Parathyroid adenoma (tissue), 2 donors: ENCODE measurements at regions not wholly inside any gene's neighbourhood (a gene's known extent, or its start where the extent isn't known, plus 50 kb on each side); places are given as distances from the start of the nearest gene placed in this dataset.

ENCODE experiments used
- H2AFZ ChIP-seq: fragments of 300-600 bp; sonication (generic); one replicate; pipeline ENCODE4 v1.7.0; 2017; ENCODE audit warnings: antibody characterized with exemption, mild to moderate bottlenecking
- H3K27ac ChIP-seq: fragments of 300-600 bp; sonication (generic); one replicate; pipeline ENCODE4 v1.7.0; 2017
- H3K27me3 ChIP-seq: fragments of 300-600 bp; sonication (generic); one replicate; pipeline ENCODE4 v1.7.0; 2017; ENCODE audit warnings: low read length; ENCODE audit not compliant: control insufficient read depth, insufficient read depth
- H3K36me3 ChIP-seq: fragments of 300-600 bp; sonication (generic); one replicate; pipeline ENCODE4 v1.7.0; 2017; ENCODE audit warnings: low read length; ENCODE audit not compliant: control insufficient read depth, insufficient read depth
- H3K4me1 ChIP-seq: fragments of 300-600 bp; sonication (generic); one replicate; pipeline ENCODE4 v1.7.0; 2017; ENCODE audit warnings: control low read depth
- H3K4me2 ChIP-seq: fragments of 300-600 bp; sonication (generic); one replicate; pipeline ENCODE4 v1.7.0; 2017; ENCODE audit warnings: low read length
- H3K4me3 ChIP-seq: fragments of 300-600 bp; sonication (generic); one replicate; pipeline ENCODE4 v1.7.0; 2017; ENCODE audit warnings: low read depth, low read length
- H3K79me2 ChIP-seq: fragments of 300-600 bp; sonication (generic); one replicate; pipeline ENCODE4 v1.7.0; 2017; ENCODE audit warnings: control low read depth
- H3K9ac ChIP-seq: fragments of 300-600 bp; sonication (generic); one replicate; pipeline ENCODE4 v1.7.0; 2017; ENCODE audit warnings: mild to moderate bottlenecking
- H3K9me3 ChIP-seq: fragments of 300-600 bp; sonication (generic); one replicate; pipeline ENCODE4 v1.7.0; 2017; ENCODE audit warnings: low read length; ENCODE audit not compliant: control insufficient read depth
- CTCF ChIP-seq: fragments of 300-600 bp; sonication (generic); IDR thresholded peaks from one replicate; pipeline ENCODE4 v1.7.0; 2017; ENCODE audit warnings: antibody characterized with exemption, mild to moderate bottlenecking
- donor health status: primary hyperparathyroidism.

- no peaks in the 10 kb centered on the region for H3K27me3 ChIP-seq
- H2AFZ ChIP-seq, result no peak overlapping the region
- no peak for TF ChIP-seq CTCF
- no peaks in the 10 kb centered on the region for H3K36me3 ChIP-seq
- no peak overlapping the region for H3K4me2 ChIP-seq
- no peak overlapping the region for H3K9ac ChIP-seq
- no peaks in the 10 kb centered on the region for H3K4me1 ChIP-seq
- no peaks in the 10 kb centered on the region for H3K9me3 ChIP-seq
- H3K27ac ChIP-seq, result no peak overlapping the region
- no peak overlapping the region for H3K4me3 ChIP-seq
- no peaks in the 10 kb centered on the region for H3K79me2 ChIP-seq
Observed at GRCh38 chr5:122545986-122546385, 228.9 kb upstream of the SNX2 start.

GRCh38 chr5:122547219-122547618 is 227.7 kb upstream of the SNX2 start:
- no peak overlapping the region for H3K4me2 ChIP-seq
- no peaks in the 10 kb centered on the region for H3K27me3 ChIP-seq
- no peak overlapping the region for H3K4me3 ChIP-seq
- no peaks in the 10 kb centered on the region for H3K79me2 ChIP-seq
- H3K4me1 ChIP-seq, result no peaks in the 10 kb centered on the region
- H2AFZ ChIP-seq, result no peak overlapping the region
- no peak overlapping the region for H3K9ac ChIP-seq
- H3K9me3 ChIP-seq, result no peaks in the 10 kb centered on the region
- TF ChIP-seq CTCF, result no peak
- no peaks in the 10 kb centered on the region for H3K36me3 ChIP-seq
- no peak overlapping the region for H3K27ac ChIP-seq

GRCh38 chr5:122547669-122548068 is 227.2 kb upstream of the SNX2 start:
- Histone ChIP-seq H3K4me2 (no peak overlapping the region), H3K9me3 (no peaks in the 10 kb centered on the region), H3K36me3 (no peaks in the 10 kb centered on the region), H3K4me3 (no peak overlapping the region), H3K9ac (no peak overlapping the region), H3K4me1 (no peaks in the 10 kb centered on the region), H3K27ac (no peak overlapping the region), H3K79me2 (no peaks in the 10 kb centered on the region), H2AFZ (no peak overlapping the region), H3K27me3 (no peaks in the 10 kb centered on the region)
- TF ChIP-seq CTCF, result no peak

GRCh38 chr5:122559676-122560075 is 215.2 kb upstream of the SNX2 start:
- Histone ChIP-seq H3K9me3 (no peaks in the 10 kb centered on the region), H3K79me2 (no peaks in the 10 kb centered on the region), H3K36me3 (no peaks in the 10 kb centered on the region), H3K9ac (no peak overlapping the region), H3K4me1 (no peaks in the 10 kb centered on the region), H3K27ac (no peak overlapping the region), H3K27me3 (no peaks in the 10 kb centered on the region), H3K4me3 (no peak overlapping the region), H2AFZ (no peak overlapping the region), H3K4me2 (no peak overlapping the region)
- no peak for TF ChIP-seq CTCF

GRCh38 chr5:122561209-122561608 is 213.7 kb upstream of the SNX2 start:
- Histone ChIP-seq H3K27ac (no peak overlapping the region), H2AFZ (no peak overlapping the region), H3K79me2 (no peaks in the 10 kb centered on the region), H3K4me3 (no peak overlapping the region), H3K9me3 (no peaks in the 10 kb centered on the region), H3K27me3 (no peaks in the 10 kb centered on the region), H3K4me1 (no peaks in the 10 kb centered on the region), H3K36me3 (no peaks in the 10 kb centered on the region), H3K9ac (no peak overlapping the region), H3K4me2 (no peak overlapping the region)
- no peak for TF ChIP-seq CTCF
